Epidermal melanocyte (primary cell): ENCODE measurements at regions not wholly inside any gene's neighbourhood (a gene's known extent, or its start where the extent isn't known, plus 50 kb on each side); places are given as distances from the start of the nearest gene placed in this dataset.
"Not testable (repeated sequence)": the region's sequence is repeated elsewhere in the genome, so short reads cannot be mapped to it uniquely, and the experiment has no call there.

Source experiments
- DNase-seq: peaks from one replicate; pipeline ENCODE4 v3.0.0; 2011; ENCODE audit warnings: low spot score; ENCODE audit not compliant: insufficient read length

DNA sequence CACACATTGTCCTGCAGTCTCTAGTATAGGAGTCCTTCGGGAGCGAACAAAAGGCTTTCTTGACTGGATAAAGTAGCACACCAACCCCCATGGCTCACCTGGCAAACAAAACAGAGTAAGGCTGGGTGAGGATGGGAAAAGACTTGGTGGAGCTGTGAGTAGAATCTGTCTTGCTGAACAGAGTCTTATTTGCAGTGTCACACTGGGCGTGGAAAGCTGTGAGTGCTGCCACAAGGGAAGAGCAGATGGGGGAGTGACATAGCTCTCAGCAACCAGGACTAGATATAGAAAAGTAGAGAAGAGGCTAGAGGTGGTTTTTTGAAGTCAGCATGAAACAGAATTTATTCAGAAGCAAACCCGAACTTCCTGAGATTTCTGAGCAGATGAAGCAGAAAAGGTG, 137.2 kb upstream of the ESX1 start:
- DNase-seq = no peak

DNA sequence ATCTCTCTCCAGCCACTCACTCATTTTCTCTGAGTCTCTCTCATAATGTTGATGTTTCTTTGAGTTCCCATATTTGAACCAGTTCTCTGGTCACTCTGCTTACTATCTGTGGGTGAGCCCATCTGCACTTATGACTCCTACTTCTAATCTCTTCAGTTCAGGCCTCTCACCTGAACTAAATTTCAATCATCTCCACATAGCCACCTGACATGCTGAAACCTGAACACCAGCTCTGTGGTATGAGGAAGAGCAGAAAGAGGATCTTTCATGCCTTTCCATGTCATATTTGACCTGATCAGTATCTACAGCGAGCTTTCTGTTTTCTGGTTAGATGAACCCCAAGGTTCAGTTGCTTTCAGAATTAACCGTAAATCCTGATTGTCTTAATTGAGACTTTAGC, 122.2 kb upstream of the ESX1 start:
- DNase-seq = no peak

DNA sequence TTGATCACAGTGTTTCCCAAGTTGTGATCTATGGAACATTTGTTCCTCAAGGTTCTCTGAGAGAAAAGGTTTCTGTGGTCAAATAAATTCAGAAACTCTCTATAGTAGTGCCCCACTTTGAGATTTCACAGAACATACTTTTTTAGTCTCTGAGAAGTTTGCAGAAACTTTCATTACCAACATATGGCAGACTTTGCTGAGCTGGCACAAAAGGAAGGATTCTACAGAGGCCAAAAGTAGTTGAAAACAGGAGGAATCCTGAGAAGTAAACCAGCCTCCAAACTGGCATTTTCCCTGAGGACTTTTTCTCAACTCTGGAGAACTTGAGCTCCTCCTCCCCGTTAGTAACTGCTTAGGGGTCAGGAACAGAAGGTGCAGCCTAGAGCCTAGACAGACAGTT, 117.8 kb upstream of the ESX1 start:
- DNase-seq = no peak

DNA sequence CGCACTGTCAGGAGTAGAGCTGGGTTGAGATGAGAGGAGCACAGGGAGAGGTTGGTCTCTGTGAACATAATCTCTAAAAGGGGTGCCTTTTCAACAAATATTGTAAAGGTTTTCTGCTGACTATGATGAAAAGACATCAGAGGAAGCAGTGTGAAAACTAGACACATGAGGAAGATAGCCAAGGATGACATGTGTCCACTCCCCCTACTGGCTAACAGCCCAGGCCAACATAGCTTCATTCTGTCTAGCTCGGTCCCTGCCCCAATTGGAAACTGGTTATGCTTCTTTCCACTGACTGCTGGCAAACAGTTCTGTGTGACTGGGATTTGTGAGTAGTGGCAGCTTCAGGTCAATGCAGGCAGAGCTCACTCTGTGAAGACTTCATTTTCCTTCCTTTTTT, 115.4 kb upstream of the ESX1 start:
- no peak for DNase-seq

DNA sequence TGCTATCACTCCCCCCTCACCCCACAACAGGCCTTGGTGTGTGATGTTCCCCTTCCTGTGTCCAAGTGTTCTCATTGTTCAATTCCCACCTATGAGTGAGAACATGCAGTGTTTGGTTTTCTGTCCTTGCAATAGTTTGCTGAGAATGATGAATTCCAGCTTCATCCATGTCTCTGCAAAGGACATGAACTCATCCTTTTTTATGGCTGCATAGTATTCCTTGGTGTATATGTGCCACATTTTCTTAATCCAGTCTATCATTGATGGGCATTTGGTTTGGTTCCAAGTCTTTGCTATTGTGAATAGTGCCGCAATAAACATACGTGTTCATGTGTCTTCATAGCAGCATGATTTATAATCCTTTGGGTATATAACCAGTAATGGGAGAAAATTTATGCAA, 106.0 kb upstream of the ESX1 start:
- not testable (repeated sequence) for DNase-seq

DNA sequence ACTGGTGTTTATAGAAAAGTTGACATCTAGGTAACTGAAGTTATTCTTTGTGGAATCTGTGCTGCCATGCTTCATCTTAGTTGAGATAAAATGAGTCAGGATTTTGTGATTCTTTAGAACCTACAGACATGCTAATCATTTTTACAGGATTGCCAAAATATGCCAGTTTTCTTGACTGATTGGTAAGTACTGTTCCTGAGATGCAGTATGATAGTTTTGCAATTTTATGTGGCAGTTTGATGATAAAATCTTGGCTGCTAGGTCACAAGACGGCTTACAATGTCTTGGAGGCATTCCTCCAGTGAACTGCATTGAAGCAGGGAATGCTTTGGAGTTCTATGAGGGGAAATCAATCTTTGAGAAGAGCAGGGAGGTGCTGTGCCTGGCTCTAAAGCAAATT, 104.4 kb upstream of the ESX1 start:
- DNase-seq = no peak

DNA sequence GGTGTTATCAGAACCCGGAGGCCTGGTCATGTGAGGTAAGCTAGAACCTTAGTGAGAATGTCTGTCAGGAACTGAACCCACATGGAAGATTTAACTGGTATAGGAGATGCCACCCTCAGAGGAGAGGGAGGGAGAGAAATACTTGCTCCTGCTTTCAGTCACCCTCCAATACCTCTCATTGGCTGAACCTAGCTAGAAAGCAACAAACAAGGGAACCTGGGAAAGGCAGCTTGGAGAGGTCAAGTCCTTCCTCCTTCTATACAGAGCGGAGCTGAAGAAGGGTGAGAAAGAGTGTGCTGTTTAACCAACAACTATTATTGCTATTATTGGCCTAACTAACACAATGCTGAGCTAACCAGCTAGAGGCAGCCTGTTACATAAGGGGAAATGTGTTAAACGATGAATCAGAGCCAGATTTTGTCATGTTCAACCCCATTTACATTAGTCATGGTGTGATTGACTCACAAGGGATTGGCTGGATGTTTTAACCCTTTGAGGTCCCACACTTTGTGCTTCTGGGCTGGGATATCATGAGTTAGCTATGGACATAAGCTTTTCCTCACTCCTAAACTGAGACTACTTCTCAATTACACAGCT, 96.5 kb upstream of the ESX1 start:
- no peak for DNase-seq

DNA sequence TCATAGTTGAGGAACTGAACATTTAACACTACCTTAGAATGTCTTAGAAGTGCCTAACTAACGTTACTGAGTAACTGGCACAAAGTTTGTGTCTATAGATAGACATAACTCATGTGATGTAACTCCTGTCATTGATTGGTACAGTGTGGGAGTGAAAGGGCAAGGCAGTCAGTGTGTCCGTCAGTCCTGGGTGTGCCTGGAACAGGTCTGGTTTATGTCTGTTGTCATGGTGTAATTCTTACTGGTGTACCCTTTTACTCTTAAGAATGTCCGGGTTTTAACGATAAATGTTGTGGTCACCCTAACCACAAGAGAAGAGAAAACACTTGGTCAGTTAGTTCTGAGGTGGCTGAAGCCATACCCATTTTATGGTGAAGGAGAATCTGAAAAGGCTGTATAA, 93.1 kb upstream of the ESX1 start:
- no peak for DNase-seq

DNA sequence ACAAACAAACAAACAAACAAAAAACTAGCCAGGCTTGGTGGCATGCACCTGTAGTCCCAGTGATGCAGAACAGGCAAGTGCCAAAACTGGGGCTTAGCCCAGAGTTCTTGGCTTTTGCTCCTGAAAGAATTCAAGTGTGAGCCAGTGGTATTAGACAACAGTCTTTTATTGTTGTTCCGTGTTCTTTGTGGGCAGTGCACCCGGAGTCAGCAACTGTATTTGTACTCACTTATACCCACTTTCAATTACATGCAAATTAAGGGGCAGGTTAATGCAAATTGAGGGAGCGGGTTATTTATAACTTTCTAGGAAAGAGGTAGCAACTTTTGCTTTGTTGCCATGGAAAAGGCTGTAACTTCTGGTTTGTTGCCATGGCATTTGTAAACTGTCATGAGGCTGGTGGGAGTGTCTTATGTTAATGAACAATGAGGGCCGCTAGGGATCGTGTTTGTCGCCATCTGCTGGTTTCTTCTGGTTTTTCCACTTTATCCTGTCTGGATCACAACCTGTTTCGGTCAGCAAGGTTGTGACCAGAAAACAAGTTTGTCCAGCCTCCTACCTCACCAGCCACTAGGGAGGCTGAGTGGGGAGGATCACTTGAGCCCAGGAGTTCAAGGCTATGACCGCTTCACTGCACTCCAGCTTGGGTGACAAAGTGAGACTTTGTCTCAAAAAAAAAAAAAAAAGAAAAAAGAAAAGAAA, 88.8 kb upstream of the ESX1 start:
- DNase-seq = no peak

DNA sequence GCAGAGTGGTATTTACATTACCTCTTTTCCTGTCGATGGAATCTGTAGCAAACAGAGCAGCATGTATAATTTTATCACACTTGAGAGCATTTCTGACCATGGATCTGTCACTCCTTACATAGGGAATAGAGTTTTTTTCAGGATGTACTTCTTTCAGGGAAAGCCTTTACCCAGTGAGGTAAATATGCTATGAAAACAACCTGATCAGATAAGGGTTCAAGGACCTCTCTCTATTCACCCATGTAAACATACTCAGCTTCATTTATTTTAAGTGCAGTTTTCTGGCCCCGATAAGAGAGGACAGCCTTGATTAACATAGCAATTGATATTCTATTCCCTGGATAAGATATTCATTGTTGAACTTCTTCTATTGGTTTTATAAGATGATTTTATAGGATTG, 87.3 kb upstream of the ESX1 start:
- DNase-seq = no peak

DNA sequence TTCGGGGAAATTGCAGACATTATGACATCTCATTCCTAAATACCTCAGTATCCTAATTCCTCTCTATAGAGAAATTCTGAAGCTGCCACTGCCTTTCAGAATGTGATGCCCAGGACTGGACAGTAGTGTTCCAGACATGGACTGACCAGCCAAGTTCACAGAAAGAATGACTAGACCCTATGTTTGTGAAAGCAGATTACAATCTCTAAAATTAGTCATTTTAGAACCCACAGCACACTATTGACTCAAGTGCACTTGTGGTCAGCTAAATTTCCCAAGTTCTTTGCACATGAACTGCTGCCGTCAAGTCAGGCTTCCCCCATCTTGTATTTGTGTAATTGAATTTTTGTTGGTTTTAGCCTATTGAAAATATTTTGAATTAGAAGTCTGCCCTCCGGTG, 81.0 kb upstream of the ESX1 start:
- no peak for DNase-seq

DNA sequence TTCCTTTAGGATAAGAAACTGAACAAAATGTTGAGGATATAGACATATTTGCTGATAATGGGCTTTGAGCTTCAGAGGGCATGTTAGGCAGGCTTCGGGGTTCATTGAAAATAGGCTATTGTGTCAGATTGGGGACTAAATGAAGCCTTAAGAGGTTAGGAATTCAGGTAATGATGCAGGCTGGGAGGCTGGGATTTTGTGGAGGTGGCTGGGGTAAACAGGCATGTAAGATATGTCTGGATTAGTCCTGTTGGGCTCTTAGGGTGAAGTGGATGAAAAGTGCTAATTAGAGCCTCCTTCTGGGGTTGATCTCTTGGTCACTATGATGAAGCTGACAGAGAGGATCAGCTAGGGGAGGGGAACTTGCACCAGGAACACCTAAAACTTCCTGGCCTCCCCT, 80.2 kb upstream of the ESX1 start:
- no peak for DNase-seq

DNA sequence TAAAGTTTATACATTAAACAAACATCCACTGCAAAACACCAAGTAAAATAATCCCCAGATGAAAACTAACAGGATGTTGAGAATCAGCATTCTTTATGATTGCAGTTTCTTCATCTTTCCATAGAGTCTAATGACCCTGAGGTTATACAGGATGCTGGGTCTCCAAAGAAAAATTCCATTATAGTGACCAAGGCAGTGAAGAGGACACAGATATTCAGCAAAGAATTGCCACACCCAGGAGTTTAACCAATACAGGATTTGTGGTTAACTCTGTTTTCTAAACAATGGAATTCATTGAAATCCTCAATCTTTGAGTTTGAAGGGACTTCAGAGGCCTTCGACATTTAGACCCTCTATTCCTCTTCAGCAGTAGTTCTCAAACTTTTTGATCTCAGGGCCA, 76.2 kb upstream of the ESX1 start:
- peak; percentile 16 for DNase-seq

DNA sequence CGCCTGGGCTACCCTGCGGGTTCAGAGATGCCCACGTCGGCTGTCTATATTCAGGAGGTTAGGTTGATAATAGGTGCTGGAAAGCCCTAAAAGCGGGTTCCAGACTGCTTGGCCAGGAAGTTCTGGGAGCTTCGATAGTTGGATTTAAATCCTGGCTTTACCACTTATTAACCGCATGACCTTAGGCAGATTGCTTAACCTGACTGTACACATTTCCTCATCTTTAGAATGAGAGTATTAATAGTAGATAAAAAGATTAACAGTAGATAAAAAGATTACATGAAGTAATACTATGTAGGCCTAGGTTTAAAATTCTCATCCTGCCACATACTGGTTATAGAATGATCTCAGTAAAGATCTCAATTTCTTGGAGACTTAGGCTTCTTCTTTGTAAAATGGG, 75.0 kb upstream of the ESX1 start:
- no peak for DNase-seq

DNA sequence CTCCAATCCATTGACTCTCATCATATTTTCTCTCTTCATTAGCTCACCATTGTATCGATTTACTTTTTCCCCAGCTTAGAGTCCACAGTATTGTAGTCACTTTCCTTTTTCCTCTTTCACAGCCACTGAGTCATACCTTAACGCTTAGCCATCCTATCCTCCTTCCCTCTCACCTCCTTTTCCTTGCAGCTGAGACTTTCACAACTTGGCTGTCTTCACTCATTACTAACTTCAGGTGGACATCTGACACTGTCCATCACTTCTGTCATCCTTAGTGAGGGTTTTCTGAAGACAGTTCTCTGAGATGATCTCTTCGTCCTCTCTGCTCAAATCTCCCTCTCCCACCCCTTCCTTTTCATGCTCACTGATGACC, 70.5 kb upstream of the ESX1 start:
- no peak for DNase-seq

DNA sequence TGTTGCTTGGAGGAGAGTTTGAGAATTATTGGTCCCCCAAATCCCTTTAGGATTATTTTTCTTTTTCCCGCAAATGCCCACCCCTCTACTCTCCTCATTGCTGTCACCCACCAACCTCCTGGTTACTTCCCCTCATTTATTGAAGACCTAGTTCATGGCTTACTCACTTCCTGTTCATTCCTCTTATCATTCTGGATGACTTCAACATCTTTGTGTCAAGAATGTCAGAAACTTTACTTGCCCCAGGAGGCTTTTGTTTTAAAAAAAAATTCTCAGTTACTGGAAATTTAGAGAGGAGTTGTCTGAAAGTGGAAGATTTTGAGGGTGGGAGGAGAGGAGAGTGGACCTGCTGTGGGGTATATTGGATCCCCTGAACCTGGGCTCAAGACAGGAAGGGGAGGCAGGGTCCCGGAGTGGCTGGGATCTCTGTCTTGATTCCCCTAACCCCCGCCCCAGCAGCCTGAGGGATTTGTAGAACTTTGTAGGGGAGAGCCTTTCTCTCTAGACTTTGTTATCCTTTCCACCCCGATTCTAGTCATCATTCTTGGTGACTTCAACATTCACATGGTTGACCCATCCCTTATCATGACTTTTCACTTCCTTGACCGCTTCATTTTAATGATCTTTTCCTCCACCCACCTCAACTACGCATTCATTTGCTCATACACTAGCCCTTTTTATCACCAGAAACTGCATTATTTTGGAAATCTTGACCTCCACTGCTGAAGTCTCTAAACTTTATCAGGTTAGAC, 69.9 kb upstream of the ESX1 start:
- DNase-seq = no peak

DNA sequence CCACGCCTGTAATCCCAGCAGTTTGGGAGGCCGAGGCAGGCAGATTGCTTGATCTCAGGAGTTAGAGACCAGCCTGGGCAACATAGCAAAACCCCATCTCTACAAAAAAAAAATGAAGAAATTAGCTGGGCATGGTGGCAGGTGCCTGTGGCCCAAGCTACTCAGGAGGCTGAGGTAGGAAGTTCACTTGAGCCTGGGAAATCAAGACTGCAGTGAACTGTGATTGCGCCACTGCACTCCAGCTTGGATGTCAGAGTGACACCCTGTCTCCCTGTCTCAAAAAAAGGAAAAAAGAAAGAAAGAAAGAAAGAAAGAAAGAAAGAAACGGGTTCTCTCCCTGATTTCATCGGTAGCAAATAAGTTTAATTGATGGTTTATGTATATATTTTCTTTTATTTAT, 64.6 kb upstream of the ESX1 start:
- no peak for DNase-seq

DNA sequence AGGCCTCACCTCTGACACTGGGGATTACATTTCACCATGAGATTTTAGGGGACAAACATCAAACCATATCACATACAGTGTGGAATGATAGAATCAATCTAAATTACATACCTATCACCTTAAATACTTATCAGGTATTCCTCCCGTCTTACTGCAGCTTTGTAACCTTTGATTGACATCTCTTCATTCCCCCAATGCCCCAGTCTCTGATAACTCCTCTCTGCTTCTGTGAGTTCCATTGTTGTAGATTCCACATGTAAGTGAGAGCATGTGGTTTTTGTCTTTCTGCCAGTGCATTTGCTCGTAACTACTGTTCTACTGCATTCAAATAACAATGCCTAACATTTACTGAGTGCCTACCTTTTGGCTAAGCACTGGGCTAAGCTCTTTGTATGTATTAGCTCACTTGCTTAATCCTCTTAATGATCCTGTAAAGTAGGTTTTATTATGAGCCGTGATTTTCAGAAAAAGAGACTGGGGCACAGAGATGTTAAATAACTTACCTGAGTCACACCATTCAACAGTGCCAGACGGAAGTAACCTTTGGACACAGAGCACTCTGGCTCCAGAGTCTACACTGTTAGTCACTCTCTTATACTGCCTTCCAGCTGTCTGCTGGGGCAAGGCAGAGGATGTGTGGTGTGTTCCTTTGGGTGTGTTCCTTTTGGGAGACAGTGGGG, 63.7 kb upstream of the ESX1 start:
- DNase-seq = no peak

DNA sequence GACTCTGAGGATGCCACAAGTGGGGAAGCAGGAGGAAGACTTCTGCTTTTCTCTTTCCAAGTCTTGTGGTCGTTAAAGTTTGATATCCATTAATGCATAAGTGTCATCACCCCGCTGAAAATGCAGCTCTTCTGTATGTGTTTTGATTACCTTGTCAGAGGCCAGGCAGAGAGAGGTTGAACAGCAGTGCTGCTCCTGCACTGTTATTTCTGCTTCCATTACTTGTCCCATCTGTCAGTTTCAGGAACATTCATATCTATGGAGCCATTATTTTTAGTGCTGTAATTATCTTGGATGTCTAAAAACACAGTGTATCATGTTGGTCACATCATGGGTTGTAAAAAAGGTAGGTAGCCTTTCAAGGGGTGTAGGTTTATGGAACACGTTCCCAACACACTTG, 62.0 kb upstream of the ESX1 start:
- no peak for DNase-seq

DNA sequence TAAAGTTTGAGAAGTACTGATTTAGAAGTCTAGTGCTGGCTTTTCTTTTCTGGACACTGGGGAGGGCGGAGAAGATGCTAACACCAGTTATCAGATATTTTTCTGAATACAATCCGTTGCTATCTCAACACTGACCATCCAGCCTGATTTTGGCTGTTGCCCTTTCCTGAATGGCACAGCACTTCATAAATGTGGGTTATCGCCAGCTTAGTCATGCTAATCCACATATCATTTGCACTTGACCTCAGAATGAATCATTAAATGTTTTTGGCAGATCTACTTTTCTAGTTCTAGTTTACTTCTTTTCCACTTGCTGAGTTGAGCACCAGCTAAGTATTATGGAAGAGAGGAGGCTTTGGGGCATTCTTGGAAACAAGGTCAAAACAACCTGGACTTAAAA, 60.8 kb upstream of the ESX1 start:
- no peak for DNase-seq

DNA sequence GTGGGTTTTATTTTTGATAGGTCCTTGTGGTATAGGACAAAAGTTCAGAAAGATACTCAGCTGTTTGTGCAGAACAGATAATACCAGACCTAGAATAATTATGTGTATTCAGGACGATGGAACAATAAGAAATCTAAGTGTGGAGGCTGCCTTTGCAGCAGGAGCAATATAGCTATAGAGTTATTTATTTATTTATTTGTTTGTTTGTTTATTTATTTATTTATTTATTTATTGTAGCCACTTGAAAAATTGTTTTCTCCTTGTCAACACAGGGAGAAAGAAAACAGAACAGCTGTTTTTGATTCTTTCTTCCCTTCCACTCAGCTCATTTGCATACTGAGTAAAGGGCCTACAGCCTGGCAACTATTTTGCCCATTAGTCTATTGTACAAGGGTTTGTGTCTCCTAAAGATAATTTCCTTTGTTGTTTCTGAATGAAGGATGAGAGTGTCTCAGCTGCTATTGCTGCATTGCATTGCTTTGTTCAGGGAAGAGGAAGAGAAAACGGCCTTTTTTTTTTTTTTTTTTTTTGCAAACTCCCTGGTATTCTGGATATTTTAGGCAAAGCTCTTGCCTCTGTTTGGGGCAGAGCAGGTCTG, 56.0 kb upstream of the ESX1 start:
- DNase-seq = no peak

DNA sequence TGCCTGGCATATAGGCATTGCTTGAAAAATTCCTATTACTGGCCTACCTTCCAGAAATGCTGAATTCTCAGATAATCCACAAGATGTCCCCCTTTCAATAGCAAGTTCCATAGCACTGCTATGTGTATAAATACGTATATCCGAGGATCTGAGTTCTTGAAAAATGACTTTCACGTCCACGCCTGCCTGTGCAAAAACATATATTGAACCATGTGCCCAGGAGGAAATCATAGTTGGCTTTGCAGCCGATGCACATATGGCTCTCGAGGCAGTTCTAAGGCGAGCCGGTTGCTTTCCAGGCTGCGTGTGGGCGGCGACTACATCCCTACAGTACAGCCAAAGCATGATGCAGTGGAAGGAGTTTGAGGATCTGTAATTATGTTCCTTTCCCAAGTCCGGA, 55.4 kb upstream of the ESX1 start:
- DNase-seq = no peak
